Vagina (tissue), 2 donors: ENCODE measurements at regions not wholly inside any gene's neighbourhood (a gene's known extent, or its start where the extent isn't known, plus 50 kb on each side); places are given as distances from the start of the nearest gene placed in this dataset.
"Not testable (repeated sequence)": the region's sequence is repeated elsewhere in the genome, so short reads cannot be mapped to it uniquely, and the experiment has no call there.

Experiments
- DNase-seq, 2 donors: peaks; one replicate each; pipeline ENCODE4 v3.0.0-alpha.2; 2017; ENCODE audit errors: extremely low spot score in 2 of 2
- H3K27ac ChIP-seq: fragments of 200-600 bp; sonication (generic); one replicate; pipeline ENCODE4 v1.5.1; 2019
- H3K27me3 ChIP-seq: fragments of 200-600 bp; sonication (generic); one replicate; pipeline ENCODE4 v1.5.1; 2019
- H3K36me3 ChIP-seq, 2 donors: fragments of 200-600 bp; sonication (generic); one replicate each; pipeline ENCODE4 v1.5.1; 2017 to 2019
- H3K4me1 ChIP-seq: fragments of 200-600 bp; sonication (generic); one replicate; pipeline ENCODE4 v1.5.1; 2019
- H3K4me3 ChIP-seq, 2 donors: fragments of 200-600 bp; sonication (generic); 1 replicate in 1 of 2; 2 replicates in 1 of 2; pipeline ENCODE4 v1.5.1; 2016 to 2019
- H3K9me3 ChIP-seq: fragments of 200-600 bp; sonication (generic); one replicate; pipeline ENCODE4 v1.5.1; 2019
- CTCF ChIP-seq, 3 experiments: fragments of 450-650 bp in 2 of 3; fragments of 200-600 bp in 1 of 3; sonication (generic) in 1 of 3; IDR thresholded peaks; one replicate each; pipeline ENCODE4 v1.5.1; 2017 to 2019; ENCODE audit warnings: antibody characterized with exemption in 3 of 3, mild to moderate bottlenecking in 2 of 3, moderate library complexity in 2 of 3
- POLR2A ChIP-seq, 2 donors: fragments of 450-650 bp; IDR thresholded peaks; one replicate each; pipeline ENCODE4 v1.6.1; 2017; ENCODE audit warnings: antibody characterized with exemption in 2 of 2, mild to moderate bottlenecking in 2 of 2, moderate library complexity in 2 of 2
- POLR2AphosphoS5 ChIP-seq, 2 donors: sonication (generic); formaldehyde crosslinking; IDR thresholded peaks; one replicate each; pipeline ENCODE4 v1.9.0; 2017; ENCODE audit warnings: antibody characterized with exemption in 2 of 2, mild to moderate bottlenecking in 2 of 2, low read depth in 1 of 2; ENCODE audit not compliant: insufficient read depth in 1 of 2
- intact Hi-C: fragments of 100-400 bp; cut with DNase I; formaldehyde crosslinking; loops from one replicate; pipeline ENCODE4 v1.15.1; 2023

DNA sequence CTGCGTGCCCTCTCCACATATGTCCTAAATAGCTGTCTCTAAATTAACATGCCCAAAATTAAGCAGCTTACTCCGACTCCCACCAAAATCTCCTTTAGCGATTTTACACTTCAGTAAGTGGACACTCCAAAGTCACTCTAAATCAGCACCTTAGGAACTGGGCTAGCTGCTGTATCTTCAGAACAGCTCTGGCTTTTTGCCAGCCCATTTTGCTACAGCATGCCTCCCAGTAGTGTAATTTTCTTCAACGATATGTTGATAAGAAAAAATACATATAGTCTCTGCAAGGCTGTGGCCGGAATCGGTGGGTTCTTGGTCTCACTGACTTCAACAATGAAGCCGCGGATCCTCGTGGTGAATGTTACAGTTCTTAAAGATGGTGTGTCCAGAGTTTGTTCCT is 291.8 kb upstream of the RGPD4 start:
- Histone ChIP-seq H3K9me3 (no peaks in the 10 kb centered on the region), H3K27ac (no peak overlapping the region), H3K27me3 (no peaks in the 10 kb centered on the region), H3K36me3 (no peaks in the 10 kb centered on the region), H3K4me1 (no peaks in the 10 kb centered on the region), H3K4me3 (no peak overlapping the region)
- no peak for DNase-seq
- TF ChIP-seq POLR2A (IDR thresholded peaks at IDR 0.05) (no peak), CTCF (IDR thresholded peaks at IDR 0.05) (no peak), POLR2AphosphoS5 (IDR thresholded peaks at IDR 0.05; ENCODE audit: insufficient read depth in 1 of 2, low read depth in 1 of 2) (no peak)
- intact Hi-C loops: no loop called here

GRCh38 chr2:107535905-107536689 is 290.6 kb upstream of the RGPD4 start:
- H3K36me3 ChIP-seq, intact Hi-C loops, DNase-seq, H3K27me3 ChIP-seq, H3K9me3 ChIP-seq, H3K27ac ChIP-seq, H3K4me3 ChIP-seq, H3K4me1 ChIP-seq: not testable (repeated sequence)

DNA sequence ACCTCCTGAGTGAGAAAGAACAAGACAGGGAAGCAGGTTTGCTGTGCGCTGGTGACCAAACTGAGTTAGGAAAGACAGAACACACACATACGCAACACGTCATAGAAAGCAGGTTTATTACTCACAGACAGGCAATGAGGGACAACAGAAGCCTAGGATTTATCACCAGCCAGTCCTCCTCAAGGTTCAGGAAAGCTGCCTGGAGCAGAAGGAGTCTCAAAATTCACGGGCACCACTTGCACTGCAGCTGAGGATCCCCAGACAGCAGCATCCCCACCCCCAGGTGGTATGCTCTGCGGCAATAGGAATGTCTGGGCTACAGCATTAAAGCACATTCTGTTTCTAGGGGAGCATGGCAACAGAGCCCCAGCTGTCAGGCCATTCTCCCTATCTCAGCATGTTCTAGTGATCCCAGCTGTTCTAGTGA is 284.4 kb upstream of the RGPD4 start:
- Histone ChIP-seq H3K27me3 (no peaks in the 10 kb centered on the region), H3K9me3 (no peaks in the 10 kb centered on the region), H3K4me3 (no peak overlapping the region), H3K27ac (no peak overlapping the region), H3K36me3 (no peaks in the 10 kb centered on the region), H3K4me1 (no peaks in the 10 kb centered on the region)
- TF ChIP-seq POLR2A (IDR thresholded peaks at IDR 0.05) (no peak), POLR2AphosphoS5 (IDR thresholded peaks at IDR 0.05; ENCODE audit: insufficient read depth in 1 of 2, low read depth in 1 of 2) (no peak), CTCF (IDR thresholded peaks at IDR 0.05) (no peak)
- DNase-seq: no peak
- intact Hi-C loops: loop anchor here (5.0 kb wide), 1 partner anchor 205 kb away; no protein-coding TSS in a partner anchor

GRCh38 chr2:107543793-107544192 is 282.9 kb upstream of the RGPD4 start:
- no peaks in the 10 kb centered on the region for H3K9me3 ChIP-seq
- H3K4me3 ChIP-seq: no peak overlapping the region
- no peak for DNase-seq
- H3K36me3 ChIP-seq: no peaks in the 10 kb centered on the region
- no peaks in the 10 kb centered on the region for H3K27me3 ChIP-seq
- intact Hi-C loops: loop anchor here (5.0 kb wide), 1 partner anchor 206 kb away; no protein-coding TSS in a partner anchor
- TF ChIP-seq POLR2AphosphoS5 (IDR thresholded peaks at IDR 0.05; ENCODE audit: insufficient read depth in 1 of 2, low read depth in 1 of 2) (no peak), CTCF (IDR thresholded peaks at IDR 0.05) (no peak), POLR2A (IDR thresholded peaks at IDR 0.05) (no peak)
- no peak overlapping the region for H3K27ac ChIP-seq
- no peaks in the 10 kb centered on the region for H3K4me1 ChIP-seq

DNA sequence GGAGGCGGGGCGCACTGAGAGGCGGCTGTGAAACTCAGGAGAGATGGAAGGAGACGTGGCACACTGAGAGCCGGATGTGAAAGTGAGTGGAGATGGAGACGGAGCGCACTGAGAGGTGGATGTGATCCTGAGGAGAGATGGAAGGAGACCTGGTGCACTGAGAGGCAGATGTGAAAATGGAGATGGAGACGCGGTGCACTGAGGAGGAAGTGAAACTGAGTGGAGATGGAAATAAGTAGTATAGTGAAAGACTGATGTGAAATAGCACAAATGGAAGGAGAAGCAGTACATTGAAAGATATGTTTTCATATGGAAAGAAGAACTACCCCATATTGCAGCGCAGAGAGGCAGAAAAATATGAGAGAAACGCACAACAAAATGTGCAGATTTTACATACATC is 281.6 kb upstream of the RGPD4 start:
- Histone ChIP-seq H3K4me1 (no peaks in the 10 kb centered on the region), H3K4me3 (no peak overlapping the region), H3K36me3 (no peaks in the 10 kb centered on the region), H3K27me3 (no peaks in the 10 kb centered on the region), H3K27ac (no peak overlapping the region), H3K9me3 (no peaks in the 10 kb centered on the region)
- DNase-seq: no peak
- no peak for TF ChIP-seq POLR2A (IDR thresholded peaks at IDR 0.05)
- no peak for TF ChIP-seq CTCF (IDR thresholded peaks at IDR 0.05)
- no peak for TF ChIP-seq POLR2AphosphoS5 (IDR thresholded peaks at IDR 0.05; ENCODE audit: insufficient read depth in 1 of 2, low read depth in 1 of 2)
- intact Hi-C loops: no loop called here
